GM23248 (cell line): ENCODE measurements at regions not wholly inside any gene's neighbourhood (a gene's known extent, or its start where the extent isn't known, plus 50 kb on each side); places are given as distances from the start of the nearest gene placed in this dataset.

Experiments used
- DNase-seq: peaks from one replicate; pipeline ENCODE4 v3.0.0-alpha.2; 2015
- H2AFZ ChIP-seq: fragments of 200-600 bp; sonication (generic); 2 replicates; pipeline ENCODE4 v1.6.1; 2016; ENCODE audit warnings: antibody characterized with exemption
- H3F3A ChIP-seq: fragments of 200-600 bp; sonication (generic); 2 replicates; pipeline ENCODE4 v1.6.1; 2016; ENCODE audit warnings: mild to moderate bottlenecking, antibody characterized with exemption, mixed run types; ENCODE audit not compliant: insufficient read depth
- H3K27ac ChIP-seq: fragments of 200-600 bp; sonication (generic); 2 replicates; pipeline ENCODE4 v1.5.1; 2016; ENCODE audit warnings: mild to moderate bottlenecking
- H3K27me3 ChIP-seq: fragments of 200-600 bp; sonication (generic); replicated peaks from 2 replicates; pipeline ENCODE4 v1.6.1; 2016; ENCODE audit warnings: mild to moderate bottlenecking; ENCODE audit not compliant: insufficient read depth
- H3K36me3 ChIP-seq: fragments of 200-600 bp; sonication (generic); 2 replicates; pipeline ENCODE4 v1.6.1; 2016; ENCODE audit warnings: low read depth, mild to moderate bottlenecking
- H3K4me1 ChIP-seq: fragments of 200-600 bp; sonication (generic); 2 replicates; pipeline ENCODE4 v1.6.1; 2016; ENCODE audit warnings: mild to moderate bottlenecking; ENCODE audit not compliant: insufficient read depth
- H3K4me2 ChIP-seq: fragments of 200-600 bp; sonication (generic); one replicate; pipeline ENCODE4 v1.6.1; 2016; ENCODE audit warnings: mild to moderate bottlenecking; ENCODE audit not compliant: unreplicated experiment
- H3K4me3 ChIP-seq: fragments of 200-600 bp; sonication (generic); 2 replicates; pipeline ENCODE4 v1.5.1; 2016; ENCODE audit warnings: mild to moderate bottlenecking
- H3K79me2 ChIP-seq: fragments of 200-600 bp; sonication (generic); 2 replicates; pipeline ENCODE4 v1.6.1; 2016; ENCODE audit warnings: mild to moderate bottlenecking; ENCODE audit not compliant: insufficient read depth
- H3K9ac ChIP-seq: fragments of 200-600 bp; sonication (generic); 2 replicates; pipeline ENCODE4 v1.6.1; 2016; ENCODE audit warnings: mild to moderate bottlenecking
- H3K9me2 ChIP-seq: fragments of 200-600 bp; sonication (generic); 2 replicates; pipeline ENCODE4 v1.6.1; 2016; ENCODE audit warnings: mixed run types, mild to moderate bottlenecking, moderate library complexity; ENCODE audit not compliant: insufficient read depth
- H3K9me3 ChIP-seq: fragments of 200-600 bp; sonication (generic); one replicate; pipeline ENCODE4 v1.6.1; 2017; ENCODE audit warnings: low read depth
- H4K20me1 ChIP-seq: fragments of 200-600 bp; sonication (generic); 2 replicates; pipeline ENCODE4 v1.6.0; 2016; ENCODE audit not compliant: insufficient read depth
- EZH2 ChIP-seq: fragments of 200-600 bp; sonication (generic); IDR thresholded peaks from 2 replicates; pipeline ENCODE4 v1.6.1; 2018; ENCODE audit warnings: antibody characterized with exemption, mild to moderate bottlenecking; ENCODE audit not compliant: insufficient read depth, poor library complexity, severe bottlenecking
- EZH2phosphoT487 ChIP-seq: fragments of 200-600 bp; sonication (generic); IDR thresholded peaks from 2 replicates; pipeline ENCODE4 v1.6.1; 2018; ENCODE audit warnings: antibody characterized with exemption, moderate library complexity, mild to moderate bottlenecking, low read depth; ENCODE audit not compliant: insufficient read depth
- WGBS, 2 experiments: methylation state at CpG; one replicate each; pipeline ENCODE4 v1.1.6; 2015 to 2017; ENCODE audit warnings: low lambda C conversion rate in 2 of 2, low coverage in 1 of 2; ENCODE audit errors: missing lambda C conversion rate in 2 of 2; 5-methylcytosine and 5-hydroxymethylcytosine counted together
- in situ Hi-C: fragments of 300-500 bp; cut with MboI; formaldehyde crosslinking; loops from 2 replicates; pipeline ENCODE4 v1.15.0; 2020

DNA sequence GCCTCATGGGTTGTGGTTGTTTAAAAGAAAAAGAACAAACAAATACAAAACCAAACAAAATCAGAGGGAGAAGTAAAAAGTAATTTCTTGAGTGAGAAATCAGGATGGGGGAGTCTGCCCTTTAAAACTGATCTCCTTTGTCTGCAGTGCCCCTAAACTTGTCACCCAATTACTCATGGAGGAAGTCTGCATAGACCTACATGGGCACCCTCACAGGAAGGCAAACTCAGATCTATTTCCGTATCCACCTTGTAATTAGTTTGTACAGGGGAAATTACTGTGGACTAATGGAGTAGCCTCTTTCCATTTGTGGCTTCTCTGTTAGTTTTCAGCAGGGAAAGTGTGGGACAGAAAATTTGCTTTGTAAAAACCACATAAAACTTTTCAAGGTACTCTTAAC, 600.4 kb downstream of the ADGRL2 start:
- no peak overlapping the region for H2AFZ ChIP-seq
- no peak for DNase-seq
- WGBS, 2 experiments, result 52 to 80% methylated on average over 1 of the region's 1 CpG
- no peaks in the 10 kb centered on the region for H3K27me3 ChIP-seq
- H3F3A ChIP-seq, result no peaks in the 10 kb centered on the region
- in situ Hi-C loops, result no loop called here
- no peaks in the 10 kb centered on the region for H3K4me1 ChIP-seq
- H3K4me2 ChIP-seq, result no peak overlapping the region
- no peaks in the 10 kb centered on the region for H3K79me2 ChIP-seq
- H3K9me3 ChIP-seq, result no peaks in the 10 kb centered on the region
- H3K36me3 ChIP-seq, result no peaks in the 10 kb centered on the region
- no peak overlapping the region for H3K27ac ChIP-seq
- no peaks in the 10 kb centered on the region; the same call in 1 of the 2 replicates for H3K9me2 ChIP-seq
- no peak overlapping the region for H3K9ac ChIP-seq
- H3K4me3 ChIP-seq, result no peak overlapping the region
- H4K20me1 ChIP-seq, result no peaks in the 10 kb centered on the region
- TF ChIP-seq EZH2, result no peak
- no peak for TF ChIP-seq EZH2phosphoT487

DNA sequence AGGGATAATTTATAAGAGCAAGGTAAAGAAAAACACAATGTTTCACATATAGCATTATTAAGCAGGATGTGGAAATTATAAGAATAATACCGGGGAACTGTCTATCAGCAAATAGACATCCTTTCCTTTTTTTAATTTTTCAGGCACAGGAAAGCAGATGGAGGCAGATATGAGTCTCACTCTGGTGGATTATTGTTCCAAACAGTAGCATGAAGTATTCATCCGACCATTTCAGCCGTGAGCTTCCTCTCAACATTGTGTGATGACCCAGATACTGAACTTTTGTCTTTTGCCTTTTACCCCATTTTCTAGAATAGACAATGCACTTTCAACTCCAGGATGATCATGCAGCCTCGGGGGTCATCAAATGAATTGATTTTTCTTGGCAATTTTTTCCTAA, 599.8 kb downstream of the ADGRL2 start:
- no peak for TF ChIP-seq EZH2phosphoT487
- TF ChIP-seq EZH2, result no peak
- Histone ChIP-seq H3K4me2 (no peak overlapping the region), H3K27ac (no peak overlapping the region), H3K9me3 (no peaks in the 10 kb centered on the region), H3K27me3 (no peaks in the 10 kb centered on the region), H3K4me1 (no peaks in the 10 kb centered on the region), H3K4me3 (no peak overlapping the region), H2AFZ (no peak overlapping the region), H4K20me1 (no peaks in the 10 kb centered on the region), H3K36me3 (no peaks in the 10 kb centered on the region), H3K9ac (no peak overlapping the region), H3F3A (no peaks in the 10 kb centered on the region), H3K9me2 (no peaks in the 10 kb centered on the region; the same call in 1 of the 2 replicates), H3K79me2 (no peaks in the 10 kb centered on the region)
- 38 to 54% methylated on average over 4 of the region's 4 CpGs for WGBS, 2 experiments
- in situ Hi-C loops, result no loop called here
- no peak for DNase-seq

DNA sequence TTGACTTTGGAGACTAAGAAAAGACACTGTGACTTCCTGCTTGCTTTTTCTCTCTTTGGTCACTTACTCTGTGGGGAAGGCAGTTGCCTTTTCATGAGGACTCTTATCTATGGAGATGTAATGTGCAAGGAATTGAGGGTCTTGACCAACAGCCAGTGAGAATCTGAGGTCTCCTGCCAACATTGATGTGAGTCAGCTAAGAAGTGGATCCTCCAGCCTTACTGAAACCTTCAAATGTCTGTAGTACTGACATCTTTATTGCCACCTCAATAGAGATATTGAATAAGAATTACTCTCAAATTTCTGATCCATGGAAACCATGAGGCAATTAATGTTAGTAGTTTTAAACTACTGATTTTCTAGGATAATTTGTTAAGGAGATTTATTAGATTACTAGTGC, 598.4 kb downstream of the ADGRL2 start:
- Histone ChIP-seq H3K79me2 (no peaks in the 10 kb centered on the region), H3F3A (no peaks in the 10 kb centered on the region), H3K9me2 (no peaks in the 10 kb centered on the region; the same call in 1 of the 2 replicates), H3K4me1 (no peaks in the 10 kb centered on the region), H2AFZ (no peak overlapping the region), H3K4me2 (no peak overlapping the region), H3K27me3 (no peaks in the 10 kb centered on the region), H3K9ac (no peak overlapping the region), H3K4me3 (no peak overlapping the region), H3K9me3 (no peaks in the 10 kb centered on the region), H4K20me1 (no peaks in the 10 kb centered on the region), H3K36me3 (no peaks in the 10 kb centered on the region), H3K27ac (no peak overlapping the region)
- TF ChIP-seq EZH2phosphoT487 (no peak), EZH2 (no peak)
- no peak for DNase-seq
- in situ Hi-C loops, result no loop called here

DNA sequence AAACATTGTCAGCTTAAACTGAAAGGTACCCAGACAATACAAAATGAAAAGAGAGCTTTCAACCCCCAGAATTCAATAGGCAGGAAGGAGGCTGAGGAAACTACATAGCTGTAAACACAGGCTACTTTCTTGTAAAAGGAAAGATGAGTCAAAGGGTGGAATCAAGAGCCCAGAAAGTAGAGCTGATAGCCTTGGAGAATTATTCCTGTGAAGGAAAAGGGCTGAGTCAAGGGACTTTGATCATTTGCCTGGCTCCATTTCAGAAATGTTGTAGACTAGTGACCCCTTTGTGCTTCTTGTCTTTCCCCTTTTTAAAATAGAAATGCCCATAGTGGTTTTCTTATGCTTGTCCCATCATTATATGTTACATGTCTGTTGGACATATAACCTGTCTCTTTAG, 597.6 kb downstream of the ADGRL2 start:
- Histone ChIP-seq H3K27ac (no peak overlapping the region), H3K27me3 (no peaks in the 10 kb centered on the region), H3K9me2 (no peaks in the 10 kb centered on the region; the same call in 1 of the 2 replicates), H2AFZ (no peak overlapping the region), H4K20me1 (no peaks in the 10 kb centered on the region), H3F3A (no peaks in the 10 kb centered on the region), H3K4me1 (no peaks in the 10 kb centered on the region), H3K79me2 (no peaks in the 10 kb centered on the region), H3K4me3 (no peak overlapping the region), H3K9ac (no peak overlapping the region), H3K9me3 (no peaks in the 10 kb centered on the region), H3K4me2 (no peak overlapping the region), H3K36me3 (no peaks in the 10 kb centered on the region)
- in situ Hi-C loops, result no loop called here
- DNase-seq, result no peak
- TF ChIP-seq EZH2phosphoT487 (no peak), EZH2 (no peak)

DNA sequence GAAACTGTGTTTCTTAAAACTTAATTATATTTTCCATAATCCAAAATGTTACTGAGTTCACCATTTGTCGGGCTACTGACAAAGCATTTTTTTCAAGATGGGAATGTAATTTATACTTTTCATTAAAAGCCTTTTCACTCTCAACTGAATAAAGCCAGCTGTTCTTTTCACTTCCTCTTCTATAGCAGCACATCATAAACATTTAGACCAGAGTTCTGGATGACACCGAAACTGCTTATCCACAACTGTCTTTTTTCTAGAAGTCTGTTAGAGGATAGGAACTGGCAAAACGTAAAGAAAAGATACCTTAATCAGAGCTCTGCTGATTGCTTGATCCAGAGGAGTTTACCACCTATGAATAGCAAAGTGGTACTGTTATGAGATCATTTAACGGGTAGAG, 594.7 kb downstream of the ADGRL2 start:
- Histone ChIP-seq H3K4me3 (no peak overlapping the region), H3K4me2 (no peak overlapping the region), H3K9me2 (no peaks in the 10 kb centered on the region), H3K9me3 (no peaks in the 10 kb centered on the region), H3K9ac (no peak overlapping the region), H3F3A (no peaks in the 10 kb centered on the region), H2AFZ (no peak overlapping the region), H3K27ac (no peak overlapping the region), H3K27me3 (no peaks in the 10 kb centered on the region), H3K79me2 (no peaks in the 10 kb centered on the region), H3K36me3 (no peaks in the 10 kb centered on the region), H3K4me1 (no peaks in the 10 kb centered on the region), H4K20me1 (no peaks in the 10 kb centered on the region)
- WGBS, 2 experiments, result 48 to 60% methylated on average over 4 of the region's 4 CpGs
- no peak for DNase-seq
- in situ Hi-C loops, result no loop called here
- TF ChIP-seq EZH2 (no peak), EZH2phosphoT487 (no peak)
